Keratinocyte (primary cell): ENCODE measurements at regions not wholly inside any gene's neighbourhood (a gene's known extent, or its start where the extent isn't known, plus 50 kb on each side); places are given as distances from the start of the nearest gene placed in this dataset.

Experiments used
- DNase-seq: peaks from one replicate; pipeline ENCODE4 v3.0.0-alpha.2; 2011; ENCODE audit warnings: low read depth, missing footprints, low spot score
- FAIRE-seq: peaks from 2 replicates; lab custom pipeline; 2011; peaks lifted over from hg19 to GRCh38; lab: Jason Lieb, UNC
- H2AFZ ChIP-seq: 2 replicates; pipeline ENCODE4 v1.6.0; 2012; ENCODE audit warnings: low read length, control low read depth, inconsistent platforms; ENCODE audit not compliant: control insufficient read depth
- H3K27ac ChIP-seq: 2 replicates; pipeline ENCODE4 v1.5.1; 2011; ENCODE audit warnings: low read length; ENCODE audit not compliant: control insufficient read depth, insufficient read depth
- H3K27me3 ChIP-seq: 3 replicates; pipeline ENCODE4 v1.6.0; 2011; ENCODE audit warnings: low read length; ENCODE audit not compliant: control insufficient read depth, insufficient read depth; ENCODE audit errors: extremely low read depth
- H3K36me3 ChIP-seq, 2 experiments: 2 replicates in 1 of 2; 3 replicates in 1 of 2; pipeline ENCODE4 v1.5.1; 2011; ENCODE audit warnings: low read length in 2 of 2, mild to moderate bottlenecking in 1 of 2; ENCODE audit not compliant: control insufficient read depth in 2 of 2, insufficient read depth in 2 of 2; ENCODE audit errors: extremely low read depth in 1 of 2
- H3K4me1 ChIP-seq: 3 replicates; pipeline ENCODE4 v1.5.1; 2011; ENCODE audit warnings: low read length; ENCODE audit not compliant: control insufficient read depth, insufficient read depth; ENCODE audit errors: extremely low read depth
- H3K4me2 ChIP-seq: 3 replicates; pipeline ENCODE4 v1.6.0; 2011; ENCODE audit warnings: low read depth, low read length; ENCODE audit not compliant: control insufficient read depth, insufficient read depth; ENCODE audit errors: extremely low read depth
- H3K4me3 ChIP-seq, 3 experiments: fragments of 200-600 bp in 1 of 3; sonication (generic) in 1 of 3; 2 replicates in 2 of 3; 3 replicates in 1 of 3; pipeline ENCODE4 v1.5.1; 2011 to 2016; ENCODE audit warnings: low read length in 3 of 3, mild to moderate bottlenecking in 3 of 3, control low read depth in 2 of 3, inconsistent platforms in 1 of 3, low read depth in 1 of 3, mixed read lengths in 1 of 3, mixed run types in 1 of 3, moderate library complexity in 1 of 3; ENCODE audit not compliant: control insufficient read depth in 2 of 3, insufficient read depth in 2 of 3; ENCODE audit errors: extremely low read depth in 1 of 3
- H3K79me2 ChIP-seq: 2 replicates; pipeline ENCODE4 v1.6.0; 2012; ENCODE audit warnings: low read length; ENCODE audit not compliant: control insufficient read depth, insufficient read depth
- H3K9ac ChIP-seq: 3 replicates; pipeline ENCODE4 v1.6.0; 2011; ENCODE audit warnings: low read length; ENCODE audit not compliant: control insufficient read depth, insufficient read depth; ENCODE audit errors: extremely low read depth
- H3K9me1 ChIP-seq: 3 replicates; pipeline ENCODE4 v1.6.0; 2011; ENCODE audit warnings: low read length; ENCODE audit not compliant: control insufficient read depth, insufficient read depth; ENCODE audit errors: extremely low read depth
- H3K9me3 ChIP-seq: 2 replicates; pipeline ENCODE4 v1.5.1; 2012; ENCODE audit warnings: low read depth, low read length; ENCODE audit not compliant: control insufficient read depth
- H4K20me1 ChIP-seq: 3 replicates; pipeline ENCODE4 v1.6.0; 2011; ENCODE audit warnings: low read length; ENCODE audit not compliant: control insufficient read depth, insufficient read depth; ENCODE audit errors: extremely low read depth
- EZH2 ChIP-seq: IDR thresholded peaks from one replicate; pipeline ENCODE4 v1.6.1; 2012; ENCODE audit warnings: inconsistent platforms, mild to moderate bottlenecking, low read length, moderate library complexity
- dilution Hi-C: fragments of 300-500 bp; cut with MboI; formaldehyde crosslinking; loops from one replicate; pipeline ENCODE4 v1.7.0; 2020; ENCODE audit warnings: low sequenced_read_pairs; ENCODE audit not compliant: extremely low pct_ligation_motif_present
- TF ChIP-seq, protein P1 (sequence below), 3 experiments: IDR thresholded peaks in 1 of 3; conservative IDR thresholded peaks in 1 of 3; optimal IDR thresholded peaks in 1 of 3; 2 replicates in 2 of 3; 3 replicates in 1 of 3; pipeline versions ENCODE3 to v1.5.1; 2011; ENCODE audit warnings: low read length in 3 of 3, mild to moderate bottlenecking in 3 of 3, moderate library complexity in 2 of 3, control low read depth in 1 of 3, inconsistent platforms in 1 of 3; ENCODE audit not compliant: insufficient read depth in 2 of 3; ENCODE audit errors: extremely low read depth in 1 of 3

DNA sequence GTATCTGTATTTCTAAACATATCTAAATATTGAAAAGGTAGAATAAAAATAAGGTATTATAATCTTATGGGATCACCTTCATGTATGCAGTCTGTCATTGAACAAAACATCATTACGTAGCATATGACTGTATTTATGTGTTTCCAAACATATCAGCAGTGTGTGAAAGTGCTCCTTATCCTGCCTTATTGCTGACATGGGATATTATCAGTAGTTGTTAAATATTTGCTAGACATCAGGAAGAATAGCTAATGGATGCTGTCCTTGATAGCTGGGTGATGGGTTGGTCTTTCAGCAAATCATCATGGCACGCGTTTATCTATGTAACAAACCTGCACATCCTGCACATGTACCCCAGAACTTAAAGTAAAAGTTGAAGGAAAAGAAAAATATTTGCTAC lies 59.1 kb upstream of the FAM20A start:
- no peak overlapping the region for H3K27ac ChIP-seq
- H3K9ac ChIP-seq, result no peak overlapping the region
- no peak for TF ChIP-seq EZH2
- TF ChIP-seq, protein P1, sequence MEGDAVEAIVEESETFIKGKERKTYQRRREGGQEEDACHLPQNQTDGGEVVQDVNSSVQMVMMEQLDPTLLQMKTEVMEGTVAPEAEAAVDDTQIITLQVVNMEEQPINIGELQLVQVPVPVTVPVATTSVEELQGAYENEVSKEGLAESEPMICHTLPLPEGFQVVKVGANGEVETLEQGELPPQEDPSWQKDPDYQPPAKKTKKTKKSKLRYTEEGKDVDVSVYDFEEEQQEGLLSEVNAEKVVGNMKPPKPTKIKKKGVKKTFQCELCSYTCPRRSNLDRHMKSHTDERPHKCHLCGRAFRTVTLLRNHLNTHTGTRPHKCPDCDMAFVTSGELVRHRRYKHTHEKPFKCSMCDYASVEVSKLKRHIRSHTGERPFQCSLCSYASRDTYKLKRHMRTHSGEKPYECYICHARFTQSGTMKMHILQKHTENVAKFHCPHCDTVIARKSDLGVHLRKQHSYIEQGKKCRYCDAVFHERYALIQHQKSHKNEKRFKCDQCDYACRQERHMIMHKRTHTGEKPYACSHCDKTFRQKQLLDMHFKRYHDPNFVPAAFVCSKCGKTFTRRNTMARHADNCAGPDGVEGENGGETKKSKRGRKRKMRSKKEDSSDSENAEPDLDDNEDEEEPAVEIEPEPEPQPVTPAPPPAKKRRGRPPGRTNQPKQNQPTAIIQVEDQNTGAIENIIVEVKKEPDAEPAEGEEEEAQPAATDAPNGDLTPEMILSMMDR (optimal IDR thresholded peaks at IDR 0.05 in 1 of 3, IDR thresholded peaks at IDR 0.05 in 1 of 3, conservative IDR thresholded peaks at IDR 0.05 in 1 of 3; ENCODE audit: extremely low read depth in 1 of 3, insufficient read depth in 2 of 3, low read length in 3 of 3), result no peak
- no peaks in the 10 kb centered on the region for H3K36me3 ChIP-seq
- no peaks in the 10 kb centered on the region for H4K20me1 ChIP-seq
- no peak for FAIRE-seq
- dilution Hi-C loops, result no loop called here
- H3K27me3 ChIP-seq, result no peaks in the 10 kb centered on the region
- H3K4me2 ChIP-seq, result no peak overlapping the region
- no peak overlapping the region for H3K4me3 ChIP-seq
- no peaks in the 10 kb centered on the region for H3K79me2 ChIP-seq
- peaks cover 8% of the 10 kb centered on the region for H3K4me1 ChIP-seq
- no peaks in the 10 kb centered on the region for H3K9me3 ChIP-seq
- no peak for DNase-seq
- no peak overlapping the region for H2AFZ ChIP-seq
- H3K9me1 ChIP-seq, result no peaks in the 10 kb centered on the region

DNA sequence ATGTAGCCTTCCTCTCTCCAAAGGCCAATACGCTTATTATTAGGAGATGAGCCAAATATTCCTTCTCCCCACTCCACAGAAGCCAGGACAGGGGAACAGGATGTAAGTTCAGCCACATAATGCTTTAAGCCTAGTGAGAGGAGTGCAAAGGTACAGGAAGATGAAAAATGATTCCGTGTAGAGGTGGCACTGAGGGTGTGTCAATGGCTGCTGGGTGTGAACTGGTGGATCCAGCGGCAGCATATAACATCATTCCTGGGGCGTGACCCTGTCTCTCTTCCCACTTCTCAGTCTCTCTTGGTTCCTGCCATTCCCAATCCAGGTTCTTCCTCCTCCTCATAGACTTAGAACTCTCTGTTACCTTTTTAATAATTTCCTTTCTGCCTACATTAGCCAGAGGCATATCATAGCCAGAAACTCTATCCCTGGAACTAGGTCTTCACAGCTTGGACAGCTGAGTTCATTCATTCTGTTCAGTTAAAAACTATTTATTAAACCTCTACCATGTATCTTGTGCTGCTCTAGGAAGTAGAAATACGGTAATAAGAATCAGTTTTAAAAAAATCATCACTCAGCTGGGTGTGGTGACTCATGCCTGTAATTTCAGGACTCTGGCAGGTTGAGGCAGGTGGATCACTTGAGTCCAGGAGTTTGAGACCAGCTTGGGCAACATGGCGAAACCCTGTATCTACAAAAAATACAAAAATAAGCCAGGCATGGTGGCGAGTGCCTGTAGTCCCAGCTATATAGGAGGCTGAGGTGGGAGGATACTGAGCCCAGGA lies 58.0 kb upstream of the FAM20A start:
- H4K20me1 ChIP-seq, result no peaks in the 10 kb centered on the region
- no peak overlapping the region for H3K9ac ChIP-seq
- TF ChIP-seq EZH2, result no peak
- TF ChIP-seq, protein P1 (optimal IDR thresholded peaks at IDR 0.05 in 1 of 3, IDR thresholded peaks at IDR 0.05 in 1 of 3, conservative IDR thresholded peaks at IDR 0.05 in 1 of 3; ENCODE audit: extremely low read depth in 1 of 3, insufficient read depth in 2 of 3, low read length in 3 of 3), result no peak
- dilution Hi-C loops, result no loop called here
- peaks cover 8% of the 10 kb centered on the region for H3K4me1 ChIP-seq
- H3K79me2 ChIP-seq, result no peaks in the 10 kb centered on the region
- H3K27ac ChIP-seq, result no peak overlapping the region
- no peaks in the 10 kb centered on the region for H3K27me3 ChIP-seq
- no peaks in the 10 kb centered on the region for H3K36me3 ChIP-seq
- H3K4me2 ChIP-seq, result peak overlapping the region; percentile 6
- H3K9me3 ChIP-seq, result no peaks in the 10 kb centered on the region
- DNase-seq (no peak), FAIRE-seq (no peak)
- no peak overlapping the region for H2AFZ ChIP-seq
- no peak overlapping the region for H3K4me3 ChIP-seq
- H3K9me1 ChIP-seq, result no peaks in the 10 kb centered on the region
